ENCODE measurements at regions not wholly inside any gene's neighbourhood (a gene's known extent, or its start where the extent isn't known, plus 50 kb on each side); places are given as distances from the start of the nearest gene placed in this dataset.

DNA sequence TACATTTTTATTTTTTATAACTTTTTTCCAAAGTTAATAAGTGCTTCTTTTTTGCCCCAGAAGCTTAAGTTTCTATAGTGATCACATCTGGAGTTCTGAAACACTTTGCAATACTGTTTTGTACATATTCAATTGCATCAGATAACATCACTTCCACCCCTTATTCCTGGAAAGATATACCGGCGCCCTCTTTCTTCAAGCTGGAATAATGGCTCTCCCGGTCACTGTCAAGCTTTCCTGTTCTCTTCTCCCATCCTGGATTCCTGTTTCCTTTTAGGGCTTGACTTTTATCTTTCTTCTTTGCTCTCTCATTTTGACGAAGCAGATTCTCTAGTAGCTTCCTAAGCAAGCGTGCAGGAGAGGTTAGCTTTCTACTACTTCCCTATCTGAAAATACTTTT lies 1866.8 kb downstream of the MRPL39 start:
- TF ChIP-seq, protein P1, sequence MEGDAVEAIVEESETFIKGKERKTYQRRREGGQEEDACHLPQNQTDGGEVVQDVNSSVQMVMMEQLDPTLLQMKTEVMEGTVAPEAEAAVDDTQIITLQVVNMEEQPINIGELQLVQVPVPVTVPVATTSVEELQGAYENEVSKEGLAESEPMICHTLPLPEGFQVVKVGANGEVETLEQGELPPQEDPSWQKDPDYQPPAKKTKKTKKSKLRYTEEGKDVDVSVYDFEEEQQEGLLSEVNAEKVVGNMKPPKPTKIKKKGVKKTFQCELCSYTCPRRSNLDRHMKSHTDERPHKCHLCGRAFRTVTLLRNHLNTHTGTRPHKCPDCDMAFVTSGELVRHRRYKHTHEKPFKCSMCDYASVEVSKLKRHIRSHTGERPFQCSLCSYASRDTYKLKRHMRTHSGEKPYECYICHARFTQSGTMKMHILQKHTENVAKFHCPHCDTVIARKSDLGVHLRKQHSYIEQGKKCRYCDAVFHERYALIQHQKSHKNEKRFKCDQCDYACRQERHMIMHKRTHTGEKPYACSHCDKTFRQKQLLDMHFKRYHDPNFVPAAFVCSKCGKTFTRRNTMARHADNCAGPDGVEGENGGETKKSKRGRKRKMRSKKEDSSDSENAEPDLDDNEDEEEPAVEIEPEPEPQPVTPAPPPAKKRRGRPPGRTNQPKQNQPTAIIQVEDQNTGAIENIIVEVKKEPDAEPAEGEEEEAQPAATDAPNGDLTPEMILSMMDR (IDR thresholded peaks at IDR 0.05), result no peak
- TF ChIP-seq POLR2A (IDR thresholded peaks at IDR 0.05) (no peak), EP300 (IDR thresholded peaks at IDR 0.05) (no peak), POLR2AphosphoS5 (IDR thresholded peaks at IDR 0.05) (no peak)
